ENCODE measurements at regions not wholly inside any gene's neighbourhood (a gene's known extent, or its start where the extent isn't known, plus 50 kb on each side); places are given as distances from the start of the nearest gene placed in this dataset.

DNA sequence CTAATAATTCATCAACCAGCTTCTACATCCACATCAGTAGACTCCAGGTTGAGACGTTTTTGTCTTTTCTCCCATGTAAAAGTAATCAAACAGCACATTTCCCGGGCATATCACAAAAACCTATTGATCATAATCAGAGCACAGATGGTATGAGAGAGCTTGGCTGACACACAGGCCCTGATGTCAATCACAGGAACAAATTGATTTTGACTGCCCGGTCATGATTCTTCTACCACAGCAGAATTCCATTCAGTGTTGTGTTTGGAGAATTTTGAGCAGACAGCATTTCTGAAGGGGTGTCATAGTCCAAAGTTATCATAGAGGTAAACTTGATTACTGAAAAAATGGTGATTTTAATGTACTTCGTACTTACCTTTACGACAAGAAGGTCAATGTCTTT is 351.1 kb downstream of the ZSWIM6 start:
- TF ChIP-seq CTCF (IDR thresholded peaks at IDR 0.05; ENCODE audit: insufficient read depth, missing control alignments), result no peak
- no peak for FAIRE-seq
- no peak for DNase-seq (ENCODE audit: insufficient read length, low spot score)

DNA sequence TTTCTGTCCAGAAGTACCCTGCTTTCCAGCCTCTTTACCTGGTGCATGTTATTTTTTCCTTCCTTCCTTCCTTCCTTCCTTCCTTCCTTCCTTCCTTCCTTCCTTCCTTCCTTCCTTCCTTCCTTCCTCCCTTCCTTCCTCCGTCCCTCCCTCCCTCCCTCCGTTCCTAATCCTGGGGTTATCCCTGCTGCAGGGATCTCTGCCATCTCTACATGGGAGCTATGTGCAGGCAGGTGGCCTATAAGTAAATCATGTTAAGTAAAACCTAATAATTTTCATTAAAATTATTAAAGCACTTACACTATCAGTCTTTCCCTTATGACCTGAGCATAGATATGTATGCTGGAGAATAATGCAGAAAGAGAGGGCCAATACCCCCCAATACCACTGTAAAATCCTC is 351.9 kb downstream of the ZSWIM6 start:
- no peak for DNase-seq (ENCODE audit: insufficient read length, low spot score)
- no peak for TF ChIP-seq CTCF (IDR thresholded peaks at IDR 0.05; ENCODE audit: insufficient read depth, missing control alignments)
- no peak for FAIRE-seq

DNA sequence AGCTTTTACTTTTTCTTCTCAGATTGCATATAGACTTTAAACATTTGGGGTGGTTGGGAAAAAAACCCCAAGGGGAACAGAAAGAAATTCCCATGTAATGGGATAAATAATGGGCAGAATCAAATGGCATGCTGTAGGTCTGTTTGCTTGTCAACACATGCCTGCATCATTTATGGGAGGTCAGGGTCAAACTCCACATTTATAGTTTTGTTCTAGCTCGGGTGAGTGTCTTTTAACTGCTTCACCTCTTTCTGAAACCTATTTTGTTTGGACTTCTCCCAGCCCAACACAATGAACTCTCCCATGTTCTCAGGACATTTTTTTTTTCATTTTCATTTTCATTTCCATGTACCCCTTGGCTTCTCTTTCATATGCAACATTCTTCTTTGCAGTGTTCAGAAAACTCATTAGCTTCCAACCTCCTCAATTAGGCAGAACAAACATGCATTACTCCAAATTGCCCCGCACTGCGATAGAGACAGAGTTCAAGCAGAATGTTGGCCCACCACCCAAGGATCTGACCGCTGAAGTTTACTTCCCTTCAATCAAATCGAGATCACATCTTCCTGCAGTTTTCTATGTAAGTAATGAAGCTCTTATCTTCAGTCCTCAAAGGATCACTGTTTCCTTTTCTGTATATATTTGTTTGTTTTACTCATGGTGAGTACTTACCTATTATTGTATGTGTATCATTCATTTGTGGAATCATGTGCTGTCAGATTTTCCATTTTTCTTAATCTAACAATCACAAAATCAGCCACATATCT is 354.6 kb downstream of the ZSWIM6 start:
- TF ChIP-seq CTCF (IDR thresholded peaks at IDR 0.05; ENCODE audit: insufficient read depth, missing control alignments), result no peak
- FAIRE-seq (no peak), DNase-seq (ENCODE audit: insufficient read length, low spot score) (no peak)

DNA sequence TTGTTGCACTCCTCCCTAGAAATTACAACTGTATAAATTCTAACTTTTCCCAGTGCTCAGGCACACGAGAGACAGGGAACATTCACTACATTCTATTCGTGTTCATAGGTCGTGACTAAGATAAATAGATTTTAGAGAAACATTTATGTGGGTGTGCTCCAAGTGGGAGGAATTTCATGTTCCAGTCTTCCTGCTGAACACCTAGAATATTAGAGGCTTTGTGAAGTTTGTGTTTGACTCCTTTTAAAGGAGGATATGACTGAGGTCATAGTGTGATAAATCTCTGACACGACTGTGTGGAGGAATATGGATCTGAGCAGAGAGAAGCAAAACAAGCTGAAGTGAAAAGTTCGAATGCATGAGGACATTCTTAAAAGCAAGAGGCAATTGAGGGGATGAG is 355.3 kb downstream of the ZSWIM6 start:
- no peak for TF ChIP-seq CTCF (IDR thresholded peaks at IDR 0.05; ENCODE audit: insufficient read depth, missing control alignments)
- FAIRE-seq (no peak), DNase-seq (ENCODE audit: insufficient read length, low spot score) (no peak)

DNA sequence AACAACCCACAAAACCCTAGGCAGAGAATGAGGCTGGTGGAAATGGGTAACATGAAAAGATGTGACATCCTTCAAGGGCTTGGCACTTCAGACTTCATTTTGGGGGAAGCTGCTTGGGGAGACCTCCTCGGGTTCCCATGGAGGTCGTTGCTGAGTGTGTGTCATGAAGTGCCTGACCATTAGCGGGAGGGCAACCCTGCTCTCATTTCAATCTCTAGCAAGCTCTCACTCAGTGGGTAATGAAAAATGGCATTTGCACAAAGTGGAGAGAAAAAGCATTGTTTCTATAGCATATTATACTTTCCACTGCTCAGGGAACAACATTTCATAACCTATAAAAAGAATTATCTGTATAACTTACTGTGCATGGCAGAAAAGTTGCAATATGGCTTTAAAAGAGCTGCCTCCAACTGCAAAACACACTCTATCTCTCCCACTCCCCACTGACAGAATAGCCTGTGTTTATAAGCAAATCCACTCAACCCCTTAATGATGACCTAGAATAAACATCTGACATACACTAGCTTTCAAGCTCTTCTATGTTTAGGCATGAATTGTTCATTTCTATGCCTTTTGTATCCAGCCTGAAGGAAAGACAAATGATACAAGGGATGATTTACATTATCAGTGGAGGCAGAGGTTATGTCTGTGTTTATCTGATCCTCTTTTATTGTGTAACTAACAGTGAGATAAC is 357.2 kb downstream of the ZSWIM6 start:
- DNase-seq (ENCODE audit: insufficient read length, low spot score), result no peak
- no peak for FAIRE-seq
- no peak for TF ChIP-seq CTCF (IDR thresholded peaks at IDR 0.05; ENCODE audit: insufficient read depth, missing control alignments)

DNA sequence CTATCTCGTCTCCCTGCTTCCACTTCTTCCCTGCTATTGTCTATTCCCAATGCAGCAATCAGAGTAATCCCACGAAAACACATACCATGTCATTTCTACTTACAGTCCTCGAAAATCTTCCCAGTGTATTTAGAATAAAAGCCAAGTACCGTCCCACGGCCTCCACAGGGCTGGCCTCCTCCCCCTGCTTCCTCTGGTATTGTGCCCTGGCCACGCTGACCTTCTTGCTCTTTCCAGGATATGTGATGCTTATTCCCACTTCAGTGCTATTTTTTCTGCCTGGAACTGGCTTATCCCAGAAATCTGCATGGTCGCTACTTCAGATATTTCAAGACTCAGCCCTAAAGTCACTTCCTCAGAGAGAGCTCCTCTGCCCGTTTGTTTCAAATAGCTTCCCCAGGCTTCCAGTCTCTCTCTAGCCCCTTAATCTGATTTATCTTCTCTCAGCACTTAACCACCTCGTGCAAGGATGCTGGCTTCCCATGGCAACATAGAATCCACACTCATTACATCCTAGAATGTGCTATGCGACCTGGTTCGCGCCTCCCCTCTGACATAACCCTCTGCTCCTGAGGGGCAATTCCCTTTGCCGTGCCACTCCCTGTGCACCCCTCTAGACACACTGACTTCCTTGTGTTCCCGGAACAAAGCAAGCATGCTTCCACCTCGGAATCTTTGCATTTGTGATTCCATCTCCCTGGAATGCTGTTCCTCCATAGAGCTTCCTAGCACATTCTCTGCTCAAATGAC is 365.9 kb downstream of the ZSWIM6 start:
- FAIRE-seq (no peak), DNase-seq (ENCODE audit: insufficient read length, low spot score) (no peak)
- no peak for TF ChIP-seq CTCF (IDR thresholded peaks at IDR 0.05; ENCODE audit: insufficient read depth, missing control alignments)
